SK-N-SH treated with all-trans-retinoic acid at 6 μM for 48 hours (cell line): ENCODE measurements at regions not wholly inside any gene's neighbourhood (a gene's known extent, or its start where the extent isn't known, plus 50 kb on each side); places are given as distances from the start of the nearest gene placed in this dataset.
"Not testable (repeated sequence)": the region's sequence is repeated elsewhere in the genome, so short reads cannot be mapped to it uniquely, and the experiment has no call there.

Experiments used
- ATAC-seq: fragments of 200-7000 bp; cut with Tn5 transposase; 3 replicates; pipeline ENCODE4 v1.9.1; 2020; ENCODE audit warnings: mild to moderate bottlenecking, moderate library complexity
- ARNTL ChIP-seq: fragments of 450-650 bp; formaldehyde crosslinking; IDR thresholded peaks from 2 replicates; pipeline ENCODE4 v1.5.0; 2020; ENCODE audit warnings: low read depth, mild to moderate bottlenecking, moderate library complexity, borderline replicate concordance
- BACH2 ChIP-seq: fragments of 250-450 bp; sonication (Bioruptor Pico); IDR thresholded peaks from 2 replicates; pipeline ENCODE4 v1.9.0; 2021; ENCODE audit warnings: mild to moderate bottlenecking, borderline replicate concordance
- CREB5 ChIP-seq: fragments of 250-450 bp; sonication (Bioruptor Pico); IDR thresholded peaks from 2 replicates; pipeline ENCODE4 v1.5.1; 2020; ENCODE audit warnings: low read depth, mild to moderate bottlenecking, moderate library complexity
- CSDC2 ChIP-seq: fragments of 250-450 bp; sonication (Bioruptor Pico); IDR thresholded peaks from 2 replicates; pipeline ENCODE4 v1.5.0; 2020; ENCODE audit warnings: mild to moderate bottlenecking, moderate library complexity
- ESRRG ChIP-seq: fragments of 250-450 bp; sonication (Bioruptor Pico); IDR thresholded peaks from 2 replicates; pipeline ENCODE4 v1.6.1; 2021; ENCODE audit warnings: mild to moderate bottlenecking
- GLIS3 ChIP-seq: fragments of 250-450 bp; sonication (Bioruptor Pico); IDR thresholded peaks from 2 replicates; pipeline ENCODE4 v1.5.0; 2020; ENCODE audit warnings: mild to moderate bottlenecking, moderate library complexity
- ISL1 ChIP-seq: fragments of 250-450 bp; sonication (Bioruptor Pico); IDR thresholded peaks from 2 replicates; pipeline ENCODE4 v2.1.2; 2022; ENCODE audit warnings: mild to moderate bottlenecking, moderate library complexity
- OSR1 ChIP-seq: fragments of 250-450 bp; sonication (Bioruptor Pico); IDR thresholded peaks from 2 replicates; pipeline ENCODE4 v1.8.0; 2022; ENCODE audit warnings: moderate library complexity, mild to moderate bottlenecking, inconsistent platforms
- PPARA ChIP-seq: fragments of 250-450 bp; sonication (Bioruptor Pico); IDR thresholded peaks from 2 replicates; pipeline ENCODE4 v1.5.0; 2020; ENCODE audit warnings: mild to moderate bottlenecking, borderline replicate concordance
- RARB ChIP-seq: fragments of 250-450 bp; sonication (Bioruptor Pico); IDR thresholded peaks from 2 replicates; pipeline ENCODE4 v1.8.0; 2021; ENCODE audit warnings: mild to moderate bottlenecking, moderate library complexity
- SNAI2 ChIP-seq: fragments of 250-450 bp; sonication (Bioruptor Pico); IDR thresholded peaks from 2 replicates; pipeline ENCODE4 v1.5.0; 2020; ENCODE audit warnings: mild to moderate bottlenecking, moderate library complexity
- TCF4 ChIP-seq: fragments of 250-450 bp; sonication (Bioruptor Pico); IDR thresholded peaks from 2 replicates; pipeline ENCODE4 v1.8.0; 2021; ENCODE audit warnings: mild to moderate bottlenecking, moderate library complexity, borderline replicate concordance
- TSHZ2 ChIP-seq: fragments of 250-450 bp; sonication (Bioruptor Pico); IDR thresholded peaks from 2 replicates; pipeline ENCODE4 v1.5.0; 2020; ENCODE audit warnings: mild to moderate bottlenecking, moderate library complexity
- ZC3H10 ChIP-seq: fragments of 250-450 bp; sonication (Bioruptor Pico); IDR thresholded peaks from 2 replicates; pipeline ENCODE4 v1.5.1; 2021; ENCODE audit warnings: mild to moderate bottlenecking, moderate library complexity
- ZFP30 ChIP-seq: fragments of 450-650 bp; formaldehyde crosslinking; IDR thresholded peaks from 2 replicates; pipeline ENCODE4 v1.5.0; 2022; ENCODE audit warnings: mild to moderate bottlenecking, moderate library complexity
- ZNF70 ChIP-seq: fragments of 450-650 bp; formaldehyde crosslinking; IDR thresholded peaks from 2 replicates; pipeline ENCODE4 v1.5.0; 2020; ENCODE audit warnings: mild to moderate bottlenecking, moderate library complexity
- ZNF8 ChIP-seq: fragments of 450-650 bp; formaldehyde crosslinking; IDR thresholded peaks from 2 replicates; pipeline ENCODE4 v1.5.0; 2020; ENCODE audit warnings: mild to moderate bottlenecking, moderate library complexity
- TF ChIP-seq, protein P1 (sequence below): fragments of 250-450 bp; sonication (Bioruptor Pico); IDR thresholded peaks from 2 replicates; pipeline ENCODE4 v1.5.1; 2021; ENCODE audit warnings: mild to moderate bottlenecking, moderate library complexity
- TF ChIP-seq, protein P2 (sequence below): fragments of 250-450 bp; sonication (Bioruptor Pico); IDR thresholded peaks from 2 replicates; pipeline ENCODE4 v1.8.0; 2020; ENCODE audit warnings: mild to moderate bottlenecking, moderate library complexity, borderline replicate concordance

GRCh38 chr3:145448436-145448835, 712.5 kb downstream of the PLOD2 start:
- ATAC-seq = no peak
- TF ChIP-seq CREB5 (CRISPR knock-in tag) (no peak), RARB (CRISPR knock-in tag) (no peak), ZFP30 (CRISPR knock-in tag) (no peak), SNAI2 (CRISPR knock-in tag) (no peak)
- TF ChIP-seq, protein P1, sequence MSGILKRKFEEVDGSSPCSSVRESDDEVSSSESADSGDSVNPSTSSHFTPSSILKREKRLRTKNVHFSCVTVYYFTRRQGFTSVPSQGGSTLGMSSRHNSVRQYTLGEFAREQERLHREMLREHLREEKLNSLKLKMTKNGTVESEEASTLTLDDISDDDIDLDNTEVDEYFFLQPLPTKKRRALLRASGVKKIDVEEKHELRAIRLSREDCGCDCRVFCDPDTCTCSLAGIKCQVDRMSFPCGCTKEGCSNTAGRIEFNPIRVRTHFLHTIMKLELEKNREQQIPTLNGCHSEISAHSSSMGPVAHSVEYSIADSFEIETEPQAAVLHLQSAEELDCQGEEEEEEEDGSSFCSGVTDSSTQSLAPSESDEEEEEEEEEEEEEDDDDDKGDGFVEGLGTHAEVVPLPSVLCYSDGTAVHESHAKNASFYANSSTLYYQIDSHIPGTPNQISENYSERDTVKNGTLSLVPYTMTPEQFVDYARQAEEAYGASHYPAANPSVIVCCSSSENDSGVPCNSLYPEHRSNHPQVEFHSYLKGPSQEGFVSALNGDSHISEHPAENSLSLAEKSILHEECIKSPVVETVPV (CRISPR knock-in tag) = no peak

- TF ChIP-seq TSHZ2 (CRISPR knock-in tag) = no peak
- TF ChIP-seq ESRRG (CRISPR knock-in tag) = no peak
- TF ChIP-seq TCF4 (CRISPR knock-in tag) = no peak
- TF ChIP-seq PPARA (CRISPR knock-in tag) = no peak
- TF ChIP-seq ZFP30 (CRISPR knock-in tag) = no peak
- TF ChIP-seq ISL1 (CRISPR knock-in tag) = no peak
- TF ChIP-seq GLIS3 (CRISPR knock-in tag) = no peak
- no peak for TF ChIP-seq ZNF70
- no peak for TF ChIP-seq ZC3H10
- no peak for TF ChIP-seq BACH2
- TF ChIP-seq, protein P2, sequence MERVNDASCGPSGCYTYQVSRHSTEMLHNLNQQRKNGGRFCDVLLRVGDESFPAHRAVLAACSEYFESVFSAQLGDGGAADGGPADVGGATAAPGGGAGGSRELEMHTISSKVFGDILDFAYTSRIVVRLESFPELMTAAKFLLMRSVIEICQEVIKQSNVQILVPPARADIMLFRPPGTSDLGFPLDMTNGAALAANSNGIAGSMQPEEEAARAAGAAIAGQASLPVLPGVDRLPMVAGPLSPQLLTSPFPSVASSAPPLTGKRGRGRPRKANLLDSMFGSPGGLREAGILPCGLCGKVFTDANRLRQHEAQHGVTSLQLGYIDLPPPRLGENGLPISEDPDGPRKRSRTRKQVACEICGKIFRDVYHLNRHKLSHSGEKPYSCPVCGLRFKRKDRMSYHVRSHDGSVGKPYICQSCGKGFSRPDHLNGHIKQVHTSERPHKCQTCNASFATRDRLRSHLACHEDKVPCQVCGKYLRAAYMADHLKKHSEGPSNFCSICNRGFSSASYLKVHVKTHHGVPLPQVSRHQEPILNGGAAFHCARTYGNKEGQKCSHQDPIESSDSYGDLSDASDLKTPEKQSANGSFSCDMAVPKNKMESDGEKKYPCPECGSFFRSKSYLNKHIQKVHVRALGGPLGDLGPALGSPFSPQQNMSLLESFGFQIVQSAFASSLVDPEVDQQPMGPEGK (CRISPR knock-in tag) = no peak
- TF ChIP-seq ARNTL (CRISPR knock-in tag) = no peak
- no peak for TF ChIP-seq ZNF8 (CRISPR knock-in tag)
- no peak for TF ChIP-seq CSDC2 (CRISPR knock-in tag)
- no peak for ATAC-seq
Measured at GRCh38 chr3:145450018-145450682, 710.8 kb downstream of the PLOD2 start.

- ATAC-seq = no peak
- TF ChIP-seq, protein P2 (CRISPR knock-in tag) = no peak
- TF ChIP-seq ZC3H10 (no peak), SNAI2 (CRISPR knock-in tag) (no peak), ZNF70 (no peak), BACH2 (no peak), ZNF8 (CRISPR knock-in tag) (no peak), CREB5 (CRISPR knock-in tag) (no peak), OSR1 (CRISPR knock-in tag) (no peak)
Measured at GRCh38 chr3:145457825-145458552, 703.0 kb downstream of the PLOD2 start.

DNA sequence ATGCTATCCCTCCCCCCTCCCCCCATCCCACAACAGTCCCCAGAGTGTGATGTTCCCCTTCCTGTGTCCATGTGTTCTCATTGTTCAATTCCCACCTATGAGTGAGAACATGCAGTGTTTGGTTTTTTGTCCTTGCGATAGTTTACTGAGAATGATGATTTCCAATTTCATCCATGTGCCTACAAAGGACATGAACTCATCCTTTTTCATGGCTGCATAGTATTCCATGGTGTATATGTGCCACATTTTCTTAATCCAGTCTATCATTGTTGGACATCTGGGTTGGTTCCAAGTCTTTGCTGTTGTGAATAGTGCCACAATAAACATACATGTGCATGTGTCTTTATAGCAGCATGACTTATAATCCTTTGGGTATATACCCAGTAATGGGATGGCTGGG, 701.3 kb downstream of the PLOD2 start:
- ATAC-seq = not testable (repeated sequence)
